ENCODE measurements at regions not wholly inside any gene's neighbourhood (a gene's known extent, or its start where the extent isn't known, plus 50 kb on each side); places are given as distances from the start of the nearest gene placed in this dataset.

- peaks cover 36% of the 10 kb centered on the region for H3K9me3 ChIP-seq (ENCODE audit: control insufficient read depth, insufficient read depth, low read length)
- H3K4me2 ChIP-seq (ENCODE audit: low read depth, low read length), result no peak overlapping the region
- H2BK15ac ChIP-seq (ENCODE audit: low read depth, low read length), result no peak overlapping the region
- H3K27ac ChIP-seq (ENCODE audit: insufficient read depth, low read length), result no peak overlapping the region
- no peaks in the 10 kb centered on the region for H3K4me1 ChIP-seq (ENCODE audit: control insufficient read depth, insufficient read depth, low read length)
- no peak overlapping the region for H2BK5ac ChIP-seq (ENCODE audit: low read depth, low read length, poor library complexity, severe bottlenecking)
- no peak for DNase-seq
- intact Hi-C loops (cut with micrococcal nuclease) (no loop called here), dilution Hi-C loops (cut with HindIII; ENCODE audit: low sequenced_read_pairs, unreplicated experiment) (no loop called here), in situ Hi-C loops (cut with MboI; ENCODE audit: low sequenced_read_pairs) (no loop called here)
- no peak overlapping the region for H3K14ac ChIP-seq (replicated peaks; ENCODE audit: low read depth, low read length)
- no peak overlapping the region for H3K56ac ChIP-seq (ENCODE audit: extremely low read depth, insufficient read depth, low read length)
- H3K27me3 ChIP-seq (ENCODE audit: control insufficient read depth, insufficient read depth, low read length), result no peaks in the 10 kb centered on the region
- H2AFZ ChIP-seq (replicated peaks; ENCODE audit: low read length, poor library complexity), result no peak overlapping the region
- H4K5ac ChIP-seq (ENCODE audit: low read depth, low read length), result no peak overlapping the region
- no peaks in the 10 kb centered on the region for H3K36me3 ChIP-seq (ENCODE audit: control insufficient read depth, insufficient read depth, low read length)
- no peak overlapping the region for H2AK5ac ChIP-seq (ENCODE audit: low read depth, low read length)
- no peak for ATAC-seq (ENCODE audit: low read depth)
- no peak overlapping the region for H4K8ac ChIP-seq (ENCODE audit: low read depth in 2 of 2, low read length in 2 of 2)
- no peak overlapping the region for H3K18ac ChIP-seq (ENCODE audit: low read depth, low read length)
- no peak overlapping the region for H3K23ac ChIP-seq (ENCODE audit: low read depth, low read length)
- ChIA-PET CTCF (no interaction called here), POLR2A (ENCODE audit: unreplicated experiment) (no interaction called here)
- H4K91ac ChIP-seq (ENCODE audit: insufficient read depth, low read depth, low read length), result no peak overlapping the region
- TF ChIP-seq MXI1 (IDR thresholded peaks at IDR 0.05; ENCODE audit: borderline replicate concordance, low read depth, low read length) (no peak), MAZ (IDR thresholded peaks at IDR 0.05; ENCODE audit: borderline replicate concordance, low read depth, low read length) (no peak), CHD1 (IDR thresholded peaks at IDR 0.05; ENCODE audit: low read depth, low read length) (no peak), BHLHE40 (IDR thresholded peaks at IDR 0.05; ENCODE audit: low read depth, low read length) (no peak), POLR2A (IDR thresholded peaks at IDR 0.05; ENCODE audit: low read depth, low read length) (no peak), RAD21 (IDR thresholded peaks at IDR 0.05; ENCODE audit: low read length) (no peak), RFX5 (IDR thresholded peaks at IDR 0.05; ENCODE audit: low read depth, low read length) (no peak), MAFK (IDR thresholded peaks at IDR 0.05; ENCODE audit: low read depth, low read length) (no peak), CTCF (conservative IDR thresholded peaks at IDR 0.05; ENCODE audit: low read depth, low read length) (no peak), NFE2L2 (IDR thresholded peaks at IDR 0.05; ENCODE audit: low read depth, low read length) (no peak), SMC3 (IDR thresholded peaks at IDR 0.05; ENCODE audit: low read depth, low read length) (no peak), CEBPB (IDR thresholded peaks at IDR 0.05; ENCODE audit: low read depth, low read length) (no peak), ELK1 (IDR thresholded peaks at IDR 0.05; ENCODE audit: borderline replicate concordance, low read depth, low read length) (no peak), FOS (IDR thresholded peaks at IDR 0.05; ENCODE audit: low read depth, low read length) (no peak), RCOR1 (IDR thresholded peaks at IDR 0.05; ENCODE audit: insufficient replicate concordance, low read length) (no peak)
- TF ChIP-seq, protein P1, sequence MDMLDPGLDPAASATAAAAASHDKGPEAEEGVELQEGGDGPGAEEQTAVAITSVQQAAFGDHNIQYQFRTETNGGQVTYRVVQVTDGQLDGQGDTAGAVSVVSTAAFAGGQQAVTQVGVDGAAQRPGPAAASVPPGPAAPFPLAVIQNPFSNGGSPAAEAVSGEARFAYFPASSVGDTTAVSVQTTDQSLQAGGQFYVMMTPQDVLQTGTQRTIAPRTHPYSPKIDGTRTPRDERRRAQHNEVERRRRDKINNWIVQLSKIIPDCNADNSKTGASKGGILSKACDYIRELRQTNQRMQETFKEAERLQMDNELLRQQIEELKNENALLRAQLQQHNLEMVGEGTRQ (IDR thresholded peaks at IDR 0.05; ENCODE audit: low read depth, low read length), result no peak
- no peaks in the 10 kb centered on the region for H3K9me1 ChIP-seq (ENCODE audit: insufficient read depth, low read length)
- no peak overlapping the region for H3K4ac ChIP-seq (ENCODE audit: low read depth, low read length)
- WGBS, 2 experiments (ENCODE audit: extremely low coverage in 2 of 2, insufficient read length in 1 of 2), result no CpG with 5 or more reads among the region's 4 CpGs
- no peak overlapping the region for H2AK9ac ChIP-seq (replicated peaks; ENCODE audit: low read depth, low read length, poor library complexity)
- no TSS peak for BruUV-seq (replicated peaks)
- H2BK120ac ChIP-seq (ENCODE audit: low read depth, low read length), result no peak overlapping the region
- H3K4me3 ChIP-seq (ENCODE audit: insufficient read depth, low read depth, low read length), result no peak overlapping the region
- no peaks in the 10 kb centered on the region for H4K20me1 ChIP-seq (ENCODE audit: insufficient read depth, low read length)
- no peaks in the 10 kb centered on the region for H3K79me1 ChIP-seq (ENCODE audit: low read depth in 1 of 2, low read length in 2 of 2)
- H2BK20ac ChIP-seq (ENCODE audit: low read depth, low read length), result no peak overlapping the region
- H3K9ac ChIP-seq (ENCODE audit: low read depth, low read length), result no peak overlapping the region
These were observed 282.2 kb downstream of the MAF start for GRCh38 chr16:79318143-79318899.
